Thoracic aorta (tissue), 2 donors: ENCODE measurements at regions not wholly inside any gene's neighbourhood (a gene's known extent, or its start where the extent isn't known, plus 50 kb on each side); places are given as distances from the start of the nearest gene placed in this dataset.

ENCODE experiments used
- ATAC-seq: fragments of 150-250 bp; one replicate; pipeline ENCODE4 v1.8.0; 2017; ENCODE audit warnings: low read depth; ENCODE audit not compliant: insufficient number of reproducible peaks, low FRiP score
- DNase-seq: peaks from one replicate; pipeline ENCODE4 v3.0.0-alpha.2; 2020; ENCODE audit warnings: low spot score
- H3K27ac ChIP-seq, 2 donors: fragments of 200-600 bp; sonication (generic); 1 replicate in 1 of 2; 2 replicates in 1 of 2; pipeline ENCODE4 v1.5.1; 2016; ENCODE audit warnings: mild to moderate bottlenecking in 2 of 2, moderate library complexity in 2 of 2
- H3K27me3 ChIP-seq: fragments of 200-600 bp; sonication (generic); replicated peaks from 2 replicates; pipeline ENCODE4 v1.6.0; 2016; ENCODE audit warnings: mild to moderate bottlenecking; ENCODE audit not compliant: insufficient read depth
- H3K36me3 ChIP-seq: fragments of 200-600 bp; sonication (generic); one replicate; pipeline ENCODE4 v1.5.1; 2016
- H3K4me1 ChIP-seq, 2 donors: fragments of 200-600 bp; sonication (generic); 1 replicate in 1 of 2; 2 replicates in 1 of 2; pipeline versions ENCODE4 v1.5.1 to v1.6.0; 2016; ENCODE audit warnings: low read depth in 2 of 2, mild to moderate bottlenecking in 1 of 2; ENCODE audit not compliant: control insufficient read depth in 1 of 2
- H3K4me3 ChIP-seq: fragments of 200-600 bp; sonication (generic); 2 replicates; pipeline ENCODE4 v1.5.1; 2016; ENCODE audit warnings: mild to moderate bottlenecking
- H3K9me3 ChIP-seq: fragments of 200-600 bp; sonication (generic); 2 replicates; pipeline ENCODE4 v1.5.1; 2016
- TF ChIP-seq, protein P1 (sequence below): fragments of 200-600 bp; sonication (generic); IDR thresholded peaks from one replicate; pipeline ENCODE4 v1.5.1; 2019; ENCODE audit warnings: antibody characterized with exemption

- DNase-seq (no peak), ATAC-seq (no peak)
- H3K4me1 ChIP-seq: peaks cover 0 to 4% of the 10 kb centered on the region in 2 donors
- H3K4me3 ChIP-seq: no peak overlapping the region
- H3K27me3 ChIP-seq: no peaks in the 10 kb centered on the region
- H3K9me3 ChIP-seq: no peaks in the 10 kb centered on the region
- H3K36me3 ChIP-seq: no peaks in the 10 kb centered on the region
- TF ChIP-seq, protein P1, sequence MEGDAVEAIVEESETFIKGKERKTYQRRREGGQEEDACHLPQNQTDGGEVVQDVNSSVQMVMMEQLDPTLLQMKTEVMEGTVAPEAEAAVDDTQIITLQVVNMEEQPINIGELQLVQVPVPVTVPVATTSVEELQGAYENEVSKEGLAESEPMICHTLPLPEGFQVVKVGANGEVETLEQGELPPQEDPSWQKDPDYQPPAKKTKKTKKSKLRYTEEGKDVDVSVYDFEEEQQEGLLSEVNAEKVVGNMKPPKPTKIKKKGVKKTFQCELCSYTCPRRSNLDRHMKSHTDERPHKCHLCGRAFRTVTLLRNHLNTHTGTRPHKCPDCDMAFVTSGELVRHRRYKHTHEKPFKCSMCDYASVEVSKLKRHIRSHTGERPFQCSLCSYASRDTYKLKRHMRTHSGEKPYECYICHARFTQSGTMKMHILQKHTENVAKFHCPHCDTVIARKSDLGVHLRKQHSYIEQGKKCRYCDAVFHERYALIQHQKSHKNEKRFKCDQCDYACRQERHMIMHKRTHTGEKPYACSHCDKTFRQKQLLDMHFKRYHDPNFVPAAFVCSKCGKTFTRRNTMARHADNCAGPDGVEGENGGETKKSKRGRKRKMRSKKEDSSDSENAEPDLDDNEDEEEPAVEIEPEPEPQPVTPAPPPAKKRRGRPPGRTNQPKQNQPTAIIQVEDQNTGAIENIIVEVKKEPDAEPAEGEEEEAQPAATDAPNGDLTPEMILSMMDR: no peak
- peak overlapping the region in 1 of 2 donors; percentile 8 for H3K27ac ChIP-seq
Measured at GRCh38 chrX:45628041-45628440, 427.4 kb upstream of the DIPK2B start.

- Histone ChIP-seq H3K9me3 (no peaks in the 10 kb centered on the region), H3K27me3 (no peaks in the 10 kb centered on the region), H3K4me3 (no peak overlapping the region), H3K4me1 (peaks cover 7 to 15% of the 10 kb centered on the region in 2 donors), H3K27ac (peak overlapping the region; percentile 88 to 90), H3K36me3 (no peaks in the 10 kb centered on the region)
- DNase-seq: no peak
- peak; percentile 87 for ATAC-seq
- TF ChIP-seq, protein P1: no peak
Measured at GRCh38 chrX:45623266-45623665, 422.6 kb upstream of the DIPK2B start.

- no peaks in the 10 kb centered on the region for H3K27me3 ChIP-seq
- DNase-seq: no peak
- no peaks in the 10 kb centered on the region for H3K9me3 ChIP-seq
- peak overlapping the region; percentile 82 to 90 for H3K27ac ChIP-seq
- peaks cover 7 to 15% of the 10 kb centered on the region in 2 donors for H3K4me1 ChIP-seq
- no peaks in the 10 kb centered on the region for H3K36me3 ChIP-seq
- TF ChIP-seq, protein P1: no peak
- ATAC-seq: no peak
- H3K4me3 ChIP-seq: no peak overlapping the region
Measured at GRCh38 chrX:45622538-45622937, 421.9 kb upstream of the DIPK2B start.

DNA sequence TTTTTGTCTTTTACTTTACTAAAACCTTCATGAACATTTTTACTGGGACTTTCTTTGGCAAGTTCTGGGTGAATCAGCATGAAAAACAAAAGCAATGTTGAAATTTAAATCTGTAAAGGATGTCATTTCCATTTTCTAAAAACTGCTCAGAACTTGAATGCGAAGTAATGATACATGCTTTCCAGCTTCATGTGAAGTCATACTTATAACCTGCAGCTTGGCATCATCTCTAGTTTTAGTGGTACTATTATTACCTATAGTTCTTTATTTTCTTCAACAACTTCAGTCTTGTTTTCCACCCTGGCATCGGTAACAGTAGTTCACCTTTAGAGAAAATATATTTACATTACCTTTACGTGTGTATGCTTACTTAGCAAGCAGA, 421.4 kb upstream of the DIPK2B start:
- TF ChIP-seq, protein P1: no peak
- H3K36me3 ChIP-seq: no peaks in the 10 kb centered on the region
- H3K27me3 ChIP-seq: no peaks in the 10 kb centered on the region
- ATAC-seq (no peak), DNase-seq (no peak)
- no peak overlapping the region for H3K4me3 ChIP-seq
- no peaks in the 10 kb centered on the region for H3K9me3 ChIP-seq
- peak overlapping the region; percentile 82 to 90 for H3K27ac ChIP-seq
- peaks cover 7 to 15% of the 10 kb centered on the region in 2 donors for H3K4me1 ChIP-seq

DNA sequence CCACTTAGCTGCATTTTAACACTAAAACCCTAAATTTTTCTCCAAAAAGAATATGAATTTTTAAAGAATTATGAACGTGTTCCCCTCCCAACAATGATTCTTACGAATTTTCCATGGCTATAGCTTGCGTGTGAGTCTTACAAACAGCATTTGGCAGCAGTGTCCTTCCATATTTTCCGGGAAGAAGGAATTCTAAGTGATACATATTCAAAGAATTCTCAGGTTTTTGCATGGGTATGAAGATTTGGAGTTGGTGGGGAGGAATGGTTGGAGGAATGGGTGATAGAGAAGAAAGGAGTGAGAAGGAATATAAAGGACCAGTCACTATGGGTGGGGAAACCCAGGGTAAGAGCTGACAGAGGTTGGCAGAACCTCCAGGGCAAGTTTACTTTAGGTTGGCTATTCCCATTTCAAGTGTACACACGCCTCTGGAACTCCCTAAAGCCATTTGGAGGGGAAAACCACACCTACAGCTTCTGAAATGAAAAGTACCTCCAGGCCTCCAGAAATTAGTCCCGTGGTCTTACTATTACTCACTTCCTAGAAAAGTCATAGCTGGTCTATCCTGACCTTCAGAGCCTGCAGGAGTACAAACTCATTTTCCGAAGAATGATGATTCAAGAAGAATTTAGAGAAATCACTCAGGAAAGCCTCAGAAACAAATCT, 420.8 kb upstream of the DIPK2B start:
- Histone ChIP-seq H3K27me3 (no peaks in the 10 kb centered on the region), H3K9me3 (no peaks in the 10 kb centered on the region), H3K27ac (peak overlapping the region; percentile 82 to 90), H3K4me3 (no peak overlapping the region), H3K4me1 (peaks cover 7 to 15% of the 10 kb centered on the region in 2 donors), H3K36me3 (no peaks in the 10 kb centered on the region)
- TF ChIP-seq, protein P1: no peak
- ATAC-seq: no peak
- no peak for DNase-seq
